ENCODE measurements at regions not wholly inside any gene's neighbourhood (a gene's known extent, or its start where the extent isn't known, plus 50 kb on each side); places are given as distances from the start of the nearest gene placed in this dataset.

GRCh38 chr2:128475427-128476211 lies 157.0 kb upstream of the HS6ST1 start:
- DNase-seq, result no peak

DNA sequence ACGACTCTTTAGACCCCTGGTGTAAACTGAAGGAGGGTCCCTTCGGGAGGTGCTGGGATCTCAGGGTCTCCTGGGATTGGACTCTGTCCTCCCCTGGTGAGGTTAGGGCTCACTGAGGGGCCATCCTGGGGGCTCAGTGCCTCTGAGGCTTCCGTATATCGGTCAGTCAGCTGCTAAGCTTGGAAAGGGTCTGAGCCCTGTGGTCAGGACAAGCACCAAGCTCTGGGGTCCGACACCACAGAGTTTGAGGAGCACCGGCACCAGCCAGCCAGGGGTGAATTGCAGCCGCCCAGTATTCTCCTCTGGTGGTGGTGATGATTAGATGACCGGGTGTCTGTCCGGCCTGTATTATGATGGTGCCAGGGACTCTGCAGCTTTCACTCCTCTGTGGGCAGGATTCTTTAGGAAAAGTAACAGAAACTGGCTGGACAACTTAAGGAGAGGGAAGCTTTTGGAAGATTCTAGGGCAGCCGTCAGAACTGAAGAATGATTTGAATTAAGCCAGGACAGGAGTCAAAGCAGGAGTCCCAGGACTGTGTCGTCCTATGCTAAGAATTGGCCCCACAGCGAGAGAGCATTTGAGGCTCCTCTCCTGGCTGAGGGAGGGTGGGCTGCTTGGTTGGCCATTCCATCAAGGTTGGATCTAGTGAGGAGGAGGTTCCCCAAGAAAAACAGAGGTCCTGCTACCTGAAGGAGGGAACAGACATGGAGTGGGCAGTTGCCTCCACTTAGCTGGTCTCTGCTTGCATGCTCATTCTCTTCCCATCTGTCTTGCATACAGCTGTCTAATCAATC lies 158.6 kb upstream of the HS6ST1 start:
- DNase-seq, result no peak

- no peak for DNase-seq
Observed at GRCh38 chr2:128477891-128478290, 159.2 kb upstream of the HS6ST1 start.

DNA sequence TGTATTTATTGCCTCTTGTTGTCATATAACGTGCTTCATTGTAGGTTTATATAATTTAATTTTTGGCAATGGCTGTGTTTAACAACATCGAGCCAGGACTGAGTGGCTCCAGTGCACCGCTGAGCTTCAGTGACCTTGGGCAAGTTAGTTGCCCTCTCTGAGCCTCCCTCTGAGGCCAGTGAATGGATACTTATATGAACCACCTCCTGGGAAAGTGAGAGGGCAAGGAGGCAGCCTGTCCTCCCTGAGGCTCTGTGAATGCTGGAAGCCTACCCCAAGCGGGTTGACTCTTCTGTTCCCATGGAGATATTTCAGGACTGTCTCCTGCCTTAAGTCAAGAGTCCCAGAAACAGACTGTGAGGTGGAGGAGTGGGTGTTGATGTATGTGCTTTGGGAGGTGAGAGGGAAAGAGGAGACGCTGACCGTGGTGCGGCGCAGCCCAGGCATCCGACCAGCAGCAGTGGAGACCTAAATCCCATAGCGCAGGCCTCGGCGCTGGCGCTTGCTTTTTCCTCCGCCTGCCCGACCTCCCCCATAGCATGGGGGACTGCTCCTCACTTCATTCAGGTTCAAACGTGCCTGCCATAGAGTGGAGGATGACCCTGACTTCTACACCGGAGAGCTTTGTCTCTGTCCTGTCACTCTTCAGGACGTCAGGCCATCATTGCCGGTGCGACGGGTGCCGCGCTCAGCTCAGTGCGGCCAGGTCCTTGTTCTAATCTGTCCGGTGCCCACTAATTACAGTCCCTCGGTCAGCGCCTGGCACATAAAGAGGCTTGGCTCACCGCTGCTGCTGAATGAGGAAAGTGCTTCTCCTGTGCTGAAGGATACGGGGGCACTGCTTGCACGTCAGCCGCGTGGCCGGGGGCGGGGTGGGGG lies 167.3 kb upstream of the HS6ST1 start:
- DNase-seq, result no peak

- no peak for DNase-seq
Observed at GRCh38 chr2:128486640-128487375, 168.1 kb upstream of the HS6ST1 start.

- no peak for DNase-seq
Observed at GRCh38 chr2:128487650-128488387, 169.2 kb upstream of the HS6ST1 start.

DNA sequence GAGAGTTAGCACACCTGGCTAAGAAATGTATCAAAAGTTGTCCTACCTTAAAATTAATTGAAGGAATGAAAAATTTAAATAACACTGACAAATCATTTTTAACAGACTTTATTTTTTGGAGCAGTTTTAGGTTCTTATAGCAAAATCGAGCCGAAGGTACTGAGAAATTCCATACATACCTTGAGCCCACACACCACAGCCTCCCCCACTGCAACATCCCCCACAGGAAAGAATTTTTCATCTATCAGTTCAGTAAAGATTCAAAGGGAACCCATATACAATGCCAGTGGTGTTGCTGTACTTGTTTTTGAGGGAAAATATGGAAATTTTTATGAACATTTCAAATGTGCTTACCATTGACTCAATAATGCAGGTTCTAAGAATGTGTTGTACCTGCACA lies 169.8 kb upstream of the HS6ST1 start:
- no peak for DNase-seq

DNA sequence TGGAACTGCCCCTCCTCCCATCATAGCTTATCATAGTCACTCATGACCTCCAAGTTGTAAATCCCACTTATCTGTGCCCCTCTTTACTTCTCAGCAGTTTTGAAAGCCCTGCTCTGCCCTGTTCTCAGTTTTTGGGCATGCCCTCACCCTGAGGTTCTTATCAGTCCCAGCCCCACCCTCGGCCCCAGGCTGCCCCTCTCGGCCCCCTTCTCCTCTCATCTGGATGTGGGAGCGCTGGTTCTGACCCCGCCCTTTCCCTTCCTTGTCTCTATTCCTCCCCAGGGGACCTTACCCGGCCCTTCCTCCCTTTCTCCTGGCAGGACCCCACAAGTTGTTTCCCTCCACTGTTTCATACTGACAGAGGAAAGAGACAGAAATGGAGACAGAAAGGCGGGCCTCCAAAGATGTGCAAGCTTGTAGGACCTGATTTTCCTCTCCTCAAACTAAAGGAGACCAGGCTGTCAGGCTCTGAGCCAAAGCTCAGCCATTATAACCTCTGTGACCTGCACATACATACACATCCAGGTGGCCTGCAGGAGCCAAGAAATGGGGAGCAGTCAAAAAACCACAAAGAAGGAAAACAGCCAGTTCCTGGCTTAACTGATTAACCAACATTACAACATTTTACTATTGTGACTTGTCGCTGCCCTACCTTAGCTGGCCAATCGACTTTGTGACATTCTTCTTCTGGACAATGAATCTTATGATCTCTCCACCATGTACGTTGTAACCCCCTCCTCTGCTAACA lies 171.0 kb upstream of the HS6ST1 start:
- no peak for DNase-seq

- no peak for DNase-seq
Observed at GRCh38 chr2:128490321-128490720, 171.7 kb upstream of the HS6ST1 start.

DNA sequence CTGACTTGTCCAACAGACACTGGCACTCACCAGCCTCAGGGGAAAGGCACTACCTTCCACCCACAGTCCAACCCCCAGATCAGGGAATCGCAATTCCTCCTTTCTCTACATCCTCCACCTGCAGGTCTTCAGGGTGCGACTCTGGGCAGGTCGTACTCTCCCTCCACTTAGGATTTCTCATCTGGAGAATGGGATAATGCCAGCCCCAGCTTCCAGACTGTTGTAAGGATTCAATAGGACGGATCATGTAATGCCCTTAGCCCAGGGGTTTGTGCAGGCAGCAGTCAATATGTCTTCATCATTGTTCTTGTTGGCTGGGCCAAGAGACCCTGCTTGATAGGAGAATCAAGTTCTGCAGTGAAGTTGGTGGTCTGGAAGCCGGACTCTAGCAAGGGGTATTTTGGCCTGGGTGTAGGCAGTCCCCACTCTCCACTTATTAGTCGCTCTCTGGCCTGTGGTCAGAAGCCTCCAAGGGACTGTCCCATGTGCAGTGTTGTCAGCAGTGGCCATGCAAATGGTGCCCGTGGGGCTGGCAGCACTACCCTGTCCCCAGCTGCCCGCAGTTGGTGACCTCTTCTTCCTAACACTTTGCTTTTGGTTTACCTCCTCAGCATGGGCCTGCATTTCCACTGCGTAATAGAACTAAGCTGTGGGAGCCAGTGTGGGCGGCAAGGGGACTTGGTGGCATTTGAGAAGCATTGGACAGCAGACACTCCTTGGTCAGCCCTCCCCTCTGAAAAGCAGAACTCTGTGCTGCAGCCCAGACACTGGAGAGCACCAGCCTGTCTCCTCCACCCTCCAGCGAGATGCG lies 172.4 kb upstream of the HS6ST1 start:
- no peak for DNase-seq

DNA sequence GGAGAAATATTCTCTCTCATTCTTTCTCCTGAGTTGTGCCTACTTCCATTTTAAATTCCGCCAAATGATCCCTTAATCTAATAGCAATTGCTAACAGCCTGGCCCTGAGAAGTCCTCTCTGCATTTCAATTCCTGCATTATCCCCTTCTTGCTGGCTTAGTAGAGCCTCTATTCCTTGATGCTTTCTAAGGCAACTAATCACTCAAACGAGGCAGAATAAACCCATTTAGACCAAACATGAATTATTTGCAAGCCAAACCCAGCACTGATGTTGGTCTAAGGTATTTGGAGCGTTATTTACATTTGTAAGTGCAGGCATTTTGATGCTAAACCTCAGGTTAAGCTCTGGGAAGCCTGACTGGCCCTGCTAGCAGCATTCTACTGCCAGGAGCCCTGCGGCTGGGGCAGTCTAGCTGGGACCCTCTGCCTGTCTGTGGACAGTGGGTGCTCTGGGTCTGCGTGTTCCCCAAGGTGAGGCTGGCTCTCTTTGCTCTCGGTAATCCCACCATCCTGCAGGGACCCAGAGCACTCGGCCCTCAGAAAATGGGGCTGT lies 173.1 kb upstream of the HS6ST1 start:
- DNase-seq, result no peak

DNA sequence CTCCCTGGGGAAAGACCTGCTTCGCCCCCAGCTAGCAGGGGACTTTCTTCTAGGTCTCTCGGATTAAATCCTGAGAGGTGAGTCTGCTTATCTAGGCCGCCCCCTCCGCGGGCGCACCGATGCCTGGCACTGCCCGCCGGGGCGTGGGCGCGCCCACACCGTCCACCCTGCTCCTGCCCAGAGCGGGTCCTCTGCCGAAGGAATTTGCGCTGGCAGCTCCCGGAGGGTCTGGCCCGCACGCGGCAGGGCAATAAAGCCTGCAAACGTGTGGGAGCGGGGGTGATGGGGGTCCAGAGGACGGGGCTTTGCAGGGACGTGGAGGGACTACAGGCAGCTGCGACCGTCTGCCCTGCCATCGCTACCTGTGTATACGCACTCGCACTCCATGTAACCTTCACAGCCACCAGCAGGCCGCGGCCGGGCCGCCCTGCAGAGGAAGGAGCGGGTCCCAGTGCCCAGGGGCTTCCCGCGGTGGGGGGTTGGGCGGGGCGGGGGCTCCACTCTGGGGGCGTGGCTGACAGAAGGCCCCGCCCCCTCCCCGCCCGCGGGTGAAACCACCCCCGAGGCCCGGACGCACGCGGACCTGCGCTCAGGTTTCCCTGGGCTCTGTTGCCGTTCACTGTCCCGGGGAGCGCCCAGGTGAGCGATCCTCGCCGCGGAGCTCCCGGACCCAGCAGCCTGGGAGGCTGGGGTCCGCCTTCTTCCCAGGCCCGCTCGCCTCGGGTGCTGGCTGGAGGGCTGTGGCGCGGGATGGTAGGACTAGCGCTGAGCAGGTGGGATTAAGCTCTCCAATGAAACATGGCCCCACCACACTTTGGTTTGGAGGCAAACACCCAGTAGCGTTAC lies 174.5 kb upstream of the HS6ST1 start:
- DNase-seq, result no peak

DNA sequence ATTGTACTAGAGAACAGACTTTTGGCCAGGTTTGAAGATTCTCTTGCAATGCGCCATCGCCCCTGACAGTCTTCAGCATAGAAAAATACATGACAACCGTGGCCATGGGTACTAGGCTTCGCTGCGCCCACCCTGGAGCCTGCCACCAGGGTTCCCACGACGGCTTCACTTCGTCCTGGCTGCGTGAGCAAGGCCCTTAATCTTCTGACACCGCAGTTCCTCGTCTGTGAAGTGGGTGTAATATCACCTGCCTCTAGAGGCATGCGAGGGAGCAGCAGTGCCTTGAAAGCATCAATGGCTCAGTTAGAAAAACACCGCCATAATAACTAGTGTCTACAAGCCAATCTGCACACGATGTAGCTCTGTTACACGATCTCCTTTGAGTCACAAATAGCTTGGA lies 175.2 kb upstream of the HS6ST1 start:
- DNase-seq, result no peak

DNA sequence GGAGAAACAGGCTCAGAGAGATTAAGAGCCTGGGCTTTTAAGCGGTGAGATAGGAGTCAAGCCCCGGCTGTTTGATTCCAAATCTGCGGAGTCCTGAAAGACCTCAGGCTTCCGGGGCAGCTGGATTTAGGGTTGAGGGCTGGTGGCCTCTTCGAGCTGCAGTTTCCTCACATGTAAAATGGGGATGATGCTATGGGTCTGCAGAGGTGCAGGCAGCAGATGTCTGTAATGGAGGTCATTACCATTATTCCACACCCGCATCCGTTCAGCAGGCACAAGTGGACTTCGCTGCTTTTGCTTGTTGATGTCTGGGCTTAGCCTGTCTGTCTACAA lies 175.6 kb upstream of the HS6ST1 start:
- DNase-seq, result no peak

- DNase-seq, result no peak
Observed at GRCh38 chr2:128494640-128495321, 176.1 kb upstream of the HS6ST1 start.

DNA sequence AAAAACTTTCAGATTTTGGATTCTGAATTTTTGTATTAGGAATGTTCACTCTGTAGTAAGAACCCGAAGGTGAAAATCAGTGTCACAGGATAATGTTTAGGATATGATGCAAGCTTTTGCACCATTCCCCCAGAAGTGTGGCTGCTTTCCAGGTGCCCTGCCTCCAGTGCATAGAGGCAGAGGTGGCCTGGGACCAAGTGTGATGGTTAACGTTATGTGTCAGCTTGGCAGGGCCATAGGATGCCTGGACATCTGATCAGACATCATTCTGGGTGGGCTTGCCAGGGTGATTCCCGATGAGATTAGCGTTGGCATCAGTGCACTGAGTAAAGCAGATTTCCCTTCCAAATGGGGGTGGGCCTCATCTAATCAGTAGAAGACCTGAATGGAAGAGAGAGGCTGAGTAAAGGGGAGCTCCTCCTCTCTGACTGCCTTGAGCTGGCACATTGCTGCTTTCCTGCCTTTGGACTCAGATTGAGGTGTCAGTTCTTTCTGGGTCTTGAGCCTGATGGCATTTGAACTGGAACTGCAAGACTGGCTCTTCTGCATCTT lies 177.4 kb upstream of the HS6ST1 start:
- no peak for DNase-seq

GRCh38 chr2:128496700-128497099 lies 178.0 kb upstream of the HS6ST1 start:
- DNase-seq, result no peak

DNA sequence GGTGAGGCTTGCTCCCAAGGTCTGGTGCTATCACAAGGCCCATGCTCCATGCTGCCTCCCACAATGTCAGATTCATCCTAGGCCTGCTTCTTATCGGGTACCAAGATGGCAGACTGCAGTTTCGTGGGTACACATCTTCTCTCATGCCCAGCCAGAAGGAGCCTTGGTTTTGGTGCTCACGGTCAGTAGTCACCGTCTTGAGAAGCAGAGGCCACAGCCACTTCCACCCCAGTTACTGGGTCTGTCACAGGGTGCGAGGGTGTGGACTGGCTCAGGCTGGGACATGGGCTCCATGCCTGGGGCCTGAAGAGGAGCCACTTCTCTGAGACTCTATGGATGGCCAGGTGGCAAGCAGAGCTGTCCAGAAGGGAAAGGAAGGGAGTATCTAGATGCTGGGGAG lies 178.8 kb upstream of the HS6ST1 start:
- no peak for DNase-seq

Measured in AML-193 (cell line).